ENCODE measurements at regions not wholly inside any gene's neighbourhood (a gene's known extent, or its start where the extent isn't known, plus 50 kb on each side); places are given as distances from the start of the nearest gene placed in this dataset.
A peak's percentile ranks its signal among the peaks of the same experiment; 100 is the strongest.
"Not testable (repeated sequence)": the region's sequence is repeated elsewhere in the genome, so short reads cannot be mapped to it uniquely, and the experiment has no call there.

- Mint-ChIP-seq H3K27me3 (peaks cover 24% of the 10 kb centered on the region), H3K27ac (no peak overlapping the region), H3K9me3 (peaks cover 6% of the 10 kb centered on the region), H3K4me3 (no peak overlapping the region), H3K36me3 (no peaks in the 10 kb centered on the region), H3K4me1 (no peaks in the 10 kb centered on the region)
- no peak for DNase-seq
- CTCF ChIA-PET: interaction anchor here (1.4 kb wide), 1 partner anchor 78 kb away, joined by 4 read pairs; no protein-coding TSS in a partner anchor
Measured at GRCh38 chr16:9014389-9014788, 50.7 kb upstream of the USP7 start.

- DNase-seq: no peak
Measured at GRCh38 chr16:9015489-9015888, 51.8 kb upstream of the USP7 start.

GRCh38 chr16:9016005-9016404, 52.3 kb upstream of the USP7 start:
- CTCF ChIA-PET, H3K27ac Mint-ChIP-seq, H3K36me3 Mint-ChIP-seq, DNase-seq, H3K4me3 Mint-ChIP-seq, H3K9me3 Mint-ChIP-seq, H3K4me1 Mint-ChIP-seq: not testable (repeated sequence)
- H3K27me3 Mint-ChIP-seq: peaks cover 23% of the 10 kb centered on the region

More at GRCh38 chr16:9015489-9015888, 51.8 kb upstream of the USP7 start:
- no peaks in the 10 kb centered on the region for H3K36me3 Mint-ChIP-seq
- H3K9me3 Mint-ChIP-seq: peaks cover 6% of the 10 kb centered on the region
- H3K27me3 Mint-ChIP-seq: peaks cover 23% of the 10 kb centered on the region
- no peak overlapping the region for H3K4me3 Mint-ChIP-seq
- CTCF ChIA-PET: interaction anchor here (1.4 kb wide), 1 partner anchor 79 kb away, joined by 4 read pairs; no protein-coding TSS in a partner anchor
- H3K27ac Mint-ChIP-seq: no peak overlapping the region
- H3K4me1 Mint-ChIP-seq: no peaks in the 10 kb centered on the region

- Mint-ChIP-seq H3K4me3 (no peak overlapping the region), H3K4me1 (no peaks in the 10 kb centered on the region), H3K9me3 (peaks cover 6% of the 10 kb centered on the region), H3K27me3 (peaks cover 23% of the 10 kb centered on the region), H3K36me3 (no peaks in the 10 kb centered on the region), H3K27ac (no peak overlapping the region)
- CTCF ChIA-PET: no interaction called here
- DNase-seq: no peak
Measured at GRCh38 chr16:9016824-9017223, 53.1 kb upstream of the USP7 start.

- H3K9me3 Mint-ChIP-seq: no peaks in the 10 kb centered on the region
- no peaks in the 10 kb centered on the region for H3K36me3 Mint-ChIP-seq
- H3K4me1 Mint-ChIP-seq: no peaks in the 10 kb centered on the region
- CTCF ChIA-PET: no interaction called here
- no peaks in the 10 kb centered on the region for H3K27me3 Mint-ChIP-seq
- H3K27ac Mint-ChIP-seq: no peak overlapping the region
- no peak overlapping the region for H3K4me3 Mint-ChIP-seq
- no peak for DNase-seq
Measured at GRCh38 chr16:9027070-9027799, 63.5 kb upstream of the USP7 start.

- H3K27ac Mint-ChIP-seq, H3K27me3 Mint-ChIP-seq, CTCF ChIA-PET, H3K9me3 Mint-ChIP-seq, H3K36me3 Mint-ChIP-seq, DNase-seq, H3K4me3 Mint-ChIP-seq, H3K4me1 Mint-ChIP-seq: not testable (repeated sequence)
Measured at GRCh38 chr16:9028491-9028890, 63.0 kb upstream of the HAPSTR1 start.

- H3K27ac Mint-ChIP-seq: no peak overlapping the region
- CTCF ChIA-PET: interaction anchor here (3.4 kb wide), 1 partner anchor 22 kb away, joined by 9 read pairs; no protein-coding TSS in a partner anchor
- no peak overlapping the region for H3K4me3 Mint-ChIP-seq
- no peaks in the 10 kb centered on the region for H3K9me3 Mint-ChIP-seq
- H3K4me1 Mint-ChIP-seq: no peaks in the 10 kb centered on the region
- no peak for DNase-seq
- no peaks in the 10 kb centered on the region for H3K36me3 Mint-ChIP-seq
- H3K27me3 Mint-ChIP-seq: no peaks in the 10 kb centered on the region
Measured at GRCh38 chr16:9031107-9031506, 60.3 kb upstream of the HAPSTR1 start.

GRCh38 chr16:9033125-9033830, 58.2 kb upstream of the HAPSTR1 start:
- Mint-ChIP-seq H3K27me3 (no peaks in the 10 kb centered on the region), H3K9me3 (no peaks in the 10 kb centered on the region), H3K4me3 (no peak overlapping the region), H3K27ac (no peak overlapping the region), H3K36me3 (no peaks in the 10 kb centered on the region), H3K4me1 (no peaks in the 10 kb centered on the region)
- CTCF ChIA-PET: interaction anchor here (1.0 to 3.4 kb wide), 4 partner anchors 24 to 236 kb away, joined by 3 to 9 read pairs (median 4); partner anchors contain the start of genes PMM2 and TMEM186
- no peak for DNase-seq

- H3K4me3 Mint-ChIP-seq: no peak overlapping the region
- no peak overlapping the region for H3K27ac Mint-ChIP-seq
- H3K4me1 Mint-ChIP-seq: no peaks in the 10 kb centered on the region
- no peaks in the 10 kb centered on the region for H3K36me3 Mint-ChIP-seq
- no peak for DNase-seq
- H3K9me3 Mint-ChIP-seq: no peaks in the 10 kb centered on the region
- peaks cover under 1% of the 10 kb centered on the region for H3K27me3 Mint-ChIP-seq
- CTCF ChIA-PET: interaction anchor here (1.0 to 3.4 kb wide), 3 partner anchors 25 to 237 kb away, joined by 3 to 9 read pairs (median 3); partner anchors contain the start of genes PMM2 and TMEM186
Measured at GRCh38 chr16:9034056-9034455, 57.4 kb upstream of the HAPSTR1 start.

GRCh38 chr16:9035996-9036395, 55.4 kb upstream of the HAPSTR1 start:
- no peaks in the 10 kb centered on the region for H3K36me3 Mint-ChIP-seq
- H3K27me3 Mint-ChIP-seq: peaks cover 4% of the 10 kb centered on the region
- CTCF ChIA-PET: no interaction called here
- H3K27ac Mint-ChIP-seq: no peak overlapping the region
- DNase-seq: no peak
- no peak overlapping the region for H3K4me3 Mint-ChIP-seq
- no peaks in the 10 kb centered on the region for H3K4me1 Mint-ChIP-seq
- no peaks in the 10 kb centered on the region for H3K9me3 Mint-ChIP-seq

- H3K36me3 Mint-ChIP-seq: no peaks in the 10 kb centered on the region
- peak; percentile 24 for DNase-seq
- H3K9me3 Mint-ChIP-seq: no peaks in the 10 kb centered on the region
- CTCF ChIA-PET: interaction anchor here (0.9 kb wide), 1 partner anchor 30 kb away, joined by 3 read pairs; no protein-coding TSS in a partner anchor
- peaks cover 9% of the 10 kb centered on the region for H3K27me3 Mint-ChIP-seq
- no peaks in the 10 kb centered on the region for H3K4me1 Mint-ChIP-seq
- H3K4me3 Mint-ChIP-seq: no peak overlapping the region
- H3K27ac Mint-ChIP-seq: peak overlapping the region; percentile 19
Measured at GRCh38 chr16:9039210-9039609, 52.2 kb upstream of the HAPSTR1 start.

- CTCF ChIA-PET: interaction anchor here (1.3 kb wide), 1 partner anchor 9 kb away, joined by 4 read pairs; no protein-coding TSS in a partner anchor
- Mint-ChIP-seq H3K36me3 (no peaks in the 10 kb centered on the region), H3K27ac (no peak overlapping the region), H3K9me3 (no peaks in the 10 kb centered on the region), H3K4me1 (no peaks in the 10 kb centered on the region), H3K4me3 (no peak overlapping the region), H3K27me3 (peaks cover 9% of the 10 kb centered on the region)
- DNase-seq: no peak
Measured at GRCh38 chr16:9040800-9041412, 50.5 kb upstream of the HAPSTR1 start.
